Smooth muscle cell (in vitro differentiated cells): ENCODE measurements at regions not wholly inside any gene's neighbourhood (a gene's known extent, or its start where the extent isn't known, plus 50 kb on each side); places are given as distances from the start of the nearest gene placed in this dataset.
"Not testable (repeated sequence)": the region's sequence is repeated elsewhere in the genome, so short reads cannot be mapped to it uniquely, and the experiment has no call there.

Experiments
- DNase-seq: peaks from one replicate; lab custom pipeline; 2025; ENCODE audit not compliant: unreplicated experiment; lab: John Stamatoyannopoulos, UW
- H2AFZ ChIP-seq: fragments of 200-600 bp; sonication (generic); 2 replicates; pipeline ENCODE4 v1.6.0; 2016; ENCODE audit warnings: antibody characterized with exemption, low read depth, mild to moderate bottlenecking
- H3F3A ChIP-seq: fragments of 200-600 bp; sonication (generic); 2 replicates; pipeline ENCODE4 v1.6.0; 2017; ENCODE audit warnings: antibody characterized with exemption, low read depth
- H3K27ac ChIP-seq: fragments of 200-600 bp; sonication (generic); 2 replicates; pipeline ENCODE4 v1.5.1; 2016; ENCODE audit warnings: low read depth, mild to moderate bottlenecking
- H3K27me3 ChIP-seq: fragments of 200-600 bp; sonication (generic); 2 replicates; pipeline ENCODE4 v1.6.1; 2016; ENCODE audit warnings: low read depth, mild to moderate bottlenecking
- H3K36me3 ChIP-seq: fragments of 200-600 bp; sonication (generic); 2 replicates; pipeline ENCODE4 v1.5.1; 2016; ENCODE audit warnings: low read depth
- H3K4me1 ChIP-seq: fragments of 200-600 bp; sonication (generic); 2 replicates; pipeline ENCODE4 v1.5.1; 2016; ENCODE audit warnings: low read depth
- H3K4me2 ChIP-seq: fragments of 200-600 bp; sonication (generic); 2 replicates; pipeline ENCODE4 v1.6.0; 2016; ENCODE audit warnings: mild to moderate bottlenecking
- H3K4me3 ChIP-seq: fragments of 200-600 bp; sonication (generic); 2 replicates; pipeline ENCODE4 v1.5.1; 2016; ENCODE audit warnings: mild to moderate bottlenecking
- H3K79me2 ChIP-seq: fragments of 200-600 bp; sonication (generic); 2 replicates; pipeline ENCODE4 v1.6.0; 2016; ENCODE audit warnings: low read depth, mild to moderate bottlenecking
- H3K9ac ChIP-seq: fragments of 200-600 bp; sonication (generic); 2 replicates; pipeline ENCODE4 v1.6.0; 2016; ENCODE audit warnings: low read depth
- H3K9me3 ChIP-seq: fragments of 200-600 bp; sonication (generic); replicated peaks from 2 replicates; pipeline ENCODE4 v1.5.1; 2016; ENCODE audit warnings: low read depth
- H4K20me1 ChIP-seq: fragments of 200-600 bp; sonication (generic); 2 replicates; pipeline ENCODE4 v1.6.0; 2016; ENCODE audit warnings: low read depth
- WGBS: methylation state at CpG from one replicate; pipeline ENCODE4 v1.1.7; 2016; ENCODE audit warnings: low lambda C conversion rate; 5-methylcytosine and 5-hydroxymethylcytosine counted together
- TF ChIP-seq, protein P1 (sequence below): fragments of 200-600 bp; sonication (generic); IDR thresholded peaks from 2 replicates; pipeline ENCODE4 v1.5.1; 2017; ENCODE audit warnings: borderline replicate concordance, mild to moderate bottlenecking, antibody characterized with exemption; ENCODE audit not compliant: insufficient read depth, poor library complexity, severe bottlenecking

DNA sequence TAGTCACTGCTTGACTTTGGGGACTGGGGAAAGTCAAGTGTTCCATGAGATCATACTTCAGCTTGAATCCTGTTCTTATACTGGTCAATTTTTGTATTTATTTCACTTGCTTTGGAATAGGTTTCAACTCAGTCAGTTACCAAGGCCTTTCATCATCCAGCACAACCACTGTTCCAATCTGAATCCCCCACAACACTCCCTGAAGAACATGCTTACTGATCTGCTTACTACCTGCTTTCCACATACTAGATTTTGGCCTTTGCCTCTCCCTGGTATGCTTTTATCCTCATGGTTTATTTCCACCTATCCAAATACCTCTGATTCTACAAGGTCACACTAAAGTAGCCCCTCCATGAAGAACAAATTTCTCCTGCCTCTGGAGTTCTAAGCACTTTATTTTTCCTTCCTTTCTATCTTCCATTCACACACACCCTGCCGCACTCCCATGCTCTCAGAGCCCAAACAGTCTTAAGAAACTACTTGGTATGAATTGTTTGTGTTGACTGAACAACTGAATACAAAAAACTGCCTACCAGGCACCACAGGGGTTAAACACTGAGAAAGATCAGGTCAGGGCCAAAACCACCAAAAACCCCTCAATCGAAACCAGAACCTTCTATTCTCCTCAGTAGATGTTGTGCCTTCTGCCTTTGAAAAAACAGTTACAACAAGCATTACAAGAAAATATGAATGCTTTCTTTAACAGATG, 178.1 kb downstream of the AVL9 start:
- TF ChIP-seq, protein P1, sequence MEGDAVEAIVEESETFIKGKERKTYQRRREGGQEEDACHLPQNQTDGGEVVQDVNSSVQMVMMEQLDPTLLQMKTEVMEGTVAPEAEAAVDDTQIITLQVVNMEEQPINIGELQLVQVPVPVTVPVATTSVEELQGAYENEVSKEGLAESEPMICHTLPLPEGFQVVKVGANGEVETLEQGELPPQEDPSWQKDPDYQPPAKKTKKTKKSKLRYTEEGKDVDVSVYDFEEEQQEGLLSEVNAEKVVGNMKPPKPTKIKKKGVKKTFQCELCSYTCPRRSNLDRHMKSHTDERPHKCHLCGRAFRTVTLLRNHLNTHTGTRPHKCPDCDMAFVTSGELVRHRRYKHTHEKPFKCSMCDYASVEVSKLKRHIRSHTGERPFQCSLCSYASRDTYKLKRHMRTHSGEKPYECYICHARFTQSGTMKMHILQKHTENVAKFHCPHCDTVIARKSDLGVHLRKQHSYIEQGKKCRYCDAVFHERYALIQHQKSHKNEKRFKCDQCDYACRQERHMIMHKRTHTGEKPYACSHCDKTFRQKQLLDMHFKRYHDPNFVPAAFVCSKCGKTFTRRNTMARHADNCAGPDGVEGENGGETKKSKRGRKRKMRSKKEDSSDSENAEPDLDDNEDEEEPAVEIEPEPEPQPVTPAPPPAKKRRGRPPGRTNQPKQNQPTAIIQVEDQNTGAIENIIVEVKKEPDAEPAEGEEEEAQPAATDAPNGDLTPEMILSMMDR, result no peak
- H3K4me3 ChIP-seq, result no peak overlapping the region
- H3K4me1 ChIP-seq, result no peaks in the 10 kb centered on the region
- no peaks in the 10 kb centered on the region for H4K20me1 ChIP-seq
- no peak overlapping the region for H3K27ac ChIP-seq
- H3K79me2 ChIP-seq, result no peaks in the 10 kb centered on the region
- 100% methylated on average over 2 of the region's 2 CpGs for WGBS
- H3K9me3 ChIP-seq, result no peaks in the 10 kb centered on the region
- H3K36me3 ChIP-seq, result no peaks in the 10 kb centered on the region
- DNase-seq, result no peak
- no peak overlapping the region for H3K9ac ChIP-seq
- H2AFZ ChIP-seq, result no peak overlapping the region
- no peaks in the 10 kb centered on the region for H3K27me3 ChIP-seq
- no peaks in the 10 kb centered on the region for H3F3A ChIP-seq
- no peak overlapping the region for H3K4me2 ChIP-seq

DNA sequence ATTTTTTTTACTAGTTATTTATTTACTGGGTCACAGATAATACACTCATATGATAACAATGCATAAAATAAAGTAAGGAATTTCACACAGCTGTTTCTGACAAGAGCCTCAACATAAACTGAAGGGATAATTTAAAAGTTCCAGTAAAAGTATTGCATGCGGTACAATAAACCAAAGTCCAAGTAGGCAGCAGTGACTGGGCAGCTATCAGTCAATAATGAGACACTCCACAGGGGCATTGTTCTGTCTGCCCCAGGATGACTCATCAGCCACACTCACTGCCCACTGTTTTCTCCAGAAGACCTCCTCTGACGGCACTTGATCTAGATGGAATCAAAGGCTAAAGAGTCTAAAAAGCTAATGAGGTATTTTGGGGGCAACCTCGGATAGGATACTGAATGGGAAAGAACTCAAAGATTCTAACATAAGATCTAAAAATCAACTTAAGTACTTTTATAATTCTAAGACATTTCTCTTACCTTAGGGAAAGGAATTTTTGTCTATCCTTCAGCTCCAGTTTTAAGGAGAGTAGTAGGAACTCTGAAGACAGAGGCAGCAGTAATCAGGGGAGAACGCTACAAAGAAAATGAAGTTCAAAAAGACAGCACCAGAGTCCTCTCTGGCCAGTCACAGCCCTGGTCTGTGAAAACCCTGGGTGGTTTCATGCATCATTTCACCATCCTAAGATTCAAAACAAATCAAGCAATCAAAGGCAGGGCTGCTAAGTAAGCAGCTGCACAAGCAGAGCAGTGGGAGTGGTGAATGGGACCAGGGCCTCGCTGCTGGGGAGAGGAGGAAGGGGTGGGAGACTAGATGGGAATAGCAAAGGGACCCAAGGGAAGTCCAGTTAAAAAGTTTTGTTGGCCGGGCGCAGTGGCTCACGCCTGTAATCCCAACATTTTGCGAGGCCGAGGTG, 175.1 kb downstream of the AVL9 start:
- Histone ChIP-seq H3K27me3 (no peaks in the 10 kb centered on the region), H3F3A (no peaks in the 10 kb centered on the region), H3K4me3 (peak overlapping the region; percentile 15), H4K20me1 (no peaks in the 10 kb centered on the region), H3K9ac (no peak overlapping the region), H3K79me2 (no peaks in the 10 kb centered on the region), H3K36me3 (no peaks in the 10 kb centered on the region), H3K4me1 (no peaks in the 10 kb centered on the region), H3K27ac (peak overlapping the region; percentile 78), H3K9me3 (no peaks in the 10 kb centered on the region), H3K4me2 (peak overlapping the region; percentile 42), H2AFZ (no peak overlapping the region)
- TF ChIP-seq, protein P1, result no peak
- WGBS, result 51% methylated on average over 10 of the region's 10 CpGs
- no peak for DNase-seq

DNA sequence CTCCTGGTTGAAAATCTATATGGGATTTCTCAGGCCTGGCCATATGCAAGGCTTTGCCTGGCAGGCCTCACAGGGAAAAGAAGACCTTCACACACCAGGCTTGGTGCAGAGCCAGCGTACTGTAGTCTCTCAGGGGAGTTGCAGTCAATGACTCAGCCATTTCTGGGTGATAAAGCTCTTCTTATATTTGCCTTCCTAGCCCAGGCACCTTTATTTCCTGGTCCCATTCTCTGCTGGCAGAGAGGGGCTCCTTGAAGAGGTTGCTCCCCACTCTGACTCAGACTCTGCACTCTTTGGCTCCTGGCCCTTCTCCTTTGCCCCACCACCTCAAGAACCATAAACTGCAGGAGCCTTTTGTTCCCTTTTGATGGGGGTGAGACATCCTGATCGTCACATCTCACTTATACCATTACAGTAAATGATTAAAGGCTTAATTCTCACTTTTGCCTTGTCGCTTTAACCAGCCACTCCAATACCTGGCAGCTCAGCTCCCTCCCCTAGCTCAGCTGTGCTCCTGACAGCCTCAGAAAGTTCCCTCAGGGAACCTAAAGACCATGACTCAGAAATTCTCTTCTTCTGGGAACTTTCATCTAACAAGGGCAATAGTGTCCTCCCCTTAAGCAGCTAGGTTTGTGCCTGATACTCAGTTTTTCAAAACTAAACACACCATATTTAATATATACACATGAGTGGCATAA, 174.0 kb downstream of the AVL9 start:
- H2AFZ ChIP-seq, H3K79me2 ChIP-seq, H4K20me1 ChIP-seq, H3K4me1 ChIP-seq, H3F3A ChIP-seq, DNase-seq, H3K9me3 ChIP-seq, H3K27me3 ChIP-seq, H3K36me3 ChIP-seq: not testable (repeated sequence)
- WGBS, result 22% methylated on average over 3 of the region's 3 CpGs
- H3K9ac ChIP-seq, result peak overlapping the region; percentile 13
- peak overlapping the region; percentile 78 for H3K27ac ChIP-seq
- H3K4me2 ChIP-seq, result peak overlapping the region; percentile 42
- H3K4me3 ChIP-seq, result peak overlapping the region; percentile 15

DNA sequence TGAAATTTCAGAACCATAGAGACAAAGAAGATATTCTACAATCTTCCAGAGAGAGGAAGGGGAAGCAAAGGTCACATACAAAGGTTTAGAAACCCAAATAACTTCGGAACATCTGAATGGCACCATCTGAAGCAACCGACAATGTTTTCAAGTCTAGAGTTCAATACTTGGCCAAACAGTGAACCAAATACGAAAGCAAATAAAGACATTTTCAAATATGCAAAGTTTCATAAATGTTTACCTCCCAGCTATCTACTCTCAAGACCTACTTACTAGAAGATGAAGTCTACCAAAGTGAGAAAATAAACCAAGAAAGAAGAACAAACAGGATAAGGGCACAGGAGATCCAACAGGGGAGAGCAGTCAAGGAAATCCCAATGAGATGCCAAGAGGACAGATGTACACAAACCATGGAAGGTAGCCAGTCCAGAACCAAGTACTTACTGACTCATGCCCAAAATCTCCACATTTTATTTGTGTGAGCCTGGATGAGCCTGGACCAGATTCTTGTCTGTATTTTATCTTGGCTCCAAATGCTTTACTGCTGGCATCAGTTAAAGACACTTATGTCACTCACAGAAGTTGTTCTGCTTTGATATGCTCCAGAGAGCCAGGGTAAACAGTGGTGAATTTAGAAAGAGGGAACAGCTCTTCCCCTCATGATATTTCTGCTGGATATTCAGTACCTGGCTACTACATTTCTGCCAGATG, 173.3 kb downstream of the AVL9 start:
- not testable (repeated sequence) for H3K9ac ChIP-seq, H3K27me3 ChIP-seq, H3K4me3 ChIP-seq, H2AFZ ChIP-seq, H3K79me2 ChIP-seq, DNase-seq, H3K9me3 ChIP-seq, H3K4me1 ChIP-seq, H3K4me2 ChIP-seq, H3F3A ChIP-seq, H3K36me3 ChIP-seq, H4K20me1 ChIP-seq
- WGBS, result 94% methylated on average over 3 of the region's 3 CpGs
- H3K27ac ChIP-seq, result peak overlapping the region; percentile 78

DNA sequence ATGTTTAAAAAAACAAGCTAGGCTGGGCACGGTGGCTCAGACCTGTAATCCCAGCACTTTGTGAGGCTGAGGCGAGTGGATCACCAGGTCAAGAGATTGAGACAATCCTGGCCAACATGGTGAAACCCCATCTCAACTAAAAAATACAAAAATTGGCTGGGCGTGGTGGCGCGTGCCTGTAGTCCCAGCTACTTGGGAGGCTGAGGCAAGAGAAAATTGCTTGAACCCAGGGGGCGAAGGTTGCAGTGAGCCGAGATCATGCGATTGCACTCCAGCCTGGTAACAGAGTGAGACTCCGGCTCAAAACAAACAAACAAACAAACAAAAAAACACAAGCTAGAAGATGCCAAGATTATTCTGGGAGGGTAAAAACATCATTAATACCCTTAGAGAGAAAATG, 172.3 kb downstream of the AVL9 start:
- H3K9ac ChIP-seq, H4K20me1 ChIP-seq, H3K79me2 ChIP-seq, H3F3A ChIP-seq, H3K4me3 ChIP-seq, DNase-seq, H3K36me3 ChIP-seq, H3K4me2 ChIP-seq, H3K4me1 ChIP-seq, H3K27me3 ChIP-seq, H2AFZ ChIP-seq, H3K9me3 ChIP-seq, H3K27ac ChIP-seq: not testable (repeated sequence)
- WGBS, result 97% methylated on average over 9 of the region's 9 CpGs

DNA sequence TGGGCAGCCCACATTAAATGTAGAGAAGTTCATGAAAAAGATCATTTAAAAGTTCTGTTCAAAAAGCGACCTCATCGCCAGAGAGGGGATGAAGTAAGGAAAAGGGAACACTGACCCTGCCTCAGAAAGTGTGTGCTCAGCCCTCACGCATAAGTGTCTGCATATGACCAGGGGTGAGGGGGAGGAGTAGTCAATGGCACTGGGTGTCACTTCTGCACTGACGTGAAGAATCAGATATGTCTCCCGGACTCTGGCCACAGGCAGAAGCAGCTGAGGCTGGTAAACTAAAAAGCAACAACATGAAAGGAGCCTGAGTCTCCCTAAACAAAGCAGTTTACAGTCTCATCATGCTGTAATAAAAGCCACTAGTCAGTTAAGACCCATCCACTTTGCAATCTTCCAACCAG, 168.5 kb downstream of the AVL9 start:
- not testable (repeated sequence) for H3K27ac ChIP-seq, H3K27me3 ChIP-seq, H3F3A ChIP-seq, H3K4me3 ChIP-seq, H4K20me1 ChIP-seq, DNase-seq, H2AFZ ChIP-seq, H3K36me3 ChIP-seq, H3K79me2 ChIP-seq, H3K4me1 ChIP-seq, H3K9ac ChIP-seq, H3K9me3 ChIP-seq, H3K4me2 ChIP-seq
- WGBS, result 46% methylated on average over 5 of the region's 5 CpGs
